Left renal cortex interstitium (tissue), 4 donors: ENCODE measurements at regions not wholly inside any gene's neighbourhood (a gene's known extent, or its start where the extent isn't known, plus 50 kb on each side); places are given as distances from the start of the nearest gene placed in this dataset.
"Not testable (repeated sequence)": the region's sequence is repeated elsewhere in the genome, so short reads cannot be mapped to it uniquely, and the experiment has no call there.

Experiments
- DNase-seq, 4 donors: peaks; one replicate each; pipeline ENCODE4 v3.0.0-alpha.2; 2013; ENCODE audit warnings: low read depth in 4 of 4, low spot score in 2 of 4, missing footprints in 1 of 4

DNA sequence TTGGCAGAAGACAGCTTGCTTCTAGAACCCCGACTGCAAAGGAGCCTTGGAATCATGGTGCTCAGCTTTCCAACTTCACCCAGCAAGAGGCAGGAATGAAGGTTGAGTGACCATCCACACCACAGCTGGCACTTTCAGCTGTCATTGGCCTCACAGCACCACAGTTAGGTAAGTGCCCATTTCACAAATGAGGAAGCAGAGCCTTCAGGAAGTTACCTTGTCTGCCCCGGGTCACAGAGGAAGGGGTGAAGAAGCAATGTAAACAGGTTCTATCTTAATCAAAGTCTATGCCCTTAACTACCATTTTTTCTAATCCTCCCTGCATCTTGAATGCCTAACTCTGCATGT lies 156.0 kb downstream of the GLUL start:
- no peak for DNase-seq

DNA sequence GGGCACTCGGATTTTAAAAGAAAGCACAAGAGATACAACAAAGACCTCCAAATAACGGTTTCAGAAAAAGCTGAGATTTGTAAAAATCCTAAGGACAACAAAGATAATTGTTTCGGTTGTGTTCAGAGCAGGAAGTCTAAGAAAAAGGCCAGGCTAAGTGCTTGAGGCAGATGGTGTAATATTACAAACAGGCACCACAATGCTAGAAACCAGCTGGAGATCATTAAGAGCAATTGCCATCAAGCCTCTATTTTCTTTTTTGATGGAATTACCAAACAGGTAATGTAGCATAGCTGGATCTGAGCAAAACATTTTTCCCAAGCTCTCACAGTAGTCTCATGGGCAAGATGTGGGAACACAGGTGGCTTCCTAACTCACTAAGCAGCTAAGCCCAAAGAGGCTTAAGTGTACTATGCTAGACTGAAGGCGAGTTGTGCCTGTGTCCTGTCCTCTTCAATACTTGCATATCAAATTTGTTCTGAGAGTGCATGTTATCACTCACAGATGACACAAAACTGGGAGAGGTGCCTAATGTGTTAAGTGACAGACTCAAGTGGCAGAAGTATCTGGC lies 161.6 kb downstream of the GLUL start:
- DNase-seq, result peak in 2 of 4 donors; percentile 13 to 16

DNA sequence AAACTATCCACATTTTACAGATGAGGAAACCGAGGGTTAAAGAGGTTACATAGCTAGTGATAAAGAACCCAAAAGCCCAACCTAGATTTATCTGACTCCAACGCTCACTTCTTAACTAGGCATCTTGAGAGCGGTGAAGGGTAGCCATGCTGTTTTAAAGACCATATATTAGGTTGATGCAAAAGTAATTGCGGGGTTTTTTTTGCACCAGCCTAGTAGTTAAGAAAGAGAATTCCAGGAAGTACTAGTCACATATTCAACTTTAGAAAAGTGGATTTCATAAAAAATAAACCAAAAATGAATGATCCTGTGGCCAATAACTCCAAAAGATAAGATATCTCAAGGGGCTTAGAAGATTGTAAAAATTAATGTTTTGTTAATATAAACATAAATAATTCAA lies 162.1 kb downstream of the GLUL start:
- no peak for DNase-seq

DNA sequence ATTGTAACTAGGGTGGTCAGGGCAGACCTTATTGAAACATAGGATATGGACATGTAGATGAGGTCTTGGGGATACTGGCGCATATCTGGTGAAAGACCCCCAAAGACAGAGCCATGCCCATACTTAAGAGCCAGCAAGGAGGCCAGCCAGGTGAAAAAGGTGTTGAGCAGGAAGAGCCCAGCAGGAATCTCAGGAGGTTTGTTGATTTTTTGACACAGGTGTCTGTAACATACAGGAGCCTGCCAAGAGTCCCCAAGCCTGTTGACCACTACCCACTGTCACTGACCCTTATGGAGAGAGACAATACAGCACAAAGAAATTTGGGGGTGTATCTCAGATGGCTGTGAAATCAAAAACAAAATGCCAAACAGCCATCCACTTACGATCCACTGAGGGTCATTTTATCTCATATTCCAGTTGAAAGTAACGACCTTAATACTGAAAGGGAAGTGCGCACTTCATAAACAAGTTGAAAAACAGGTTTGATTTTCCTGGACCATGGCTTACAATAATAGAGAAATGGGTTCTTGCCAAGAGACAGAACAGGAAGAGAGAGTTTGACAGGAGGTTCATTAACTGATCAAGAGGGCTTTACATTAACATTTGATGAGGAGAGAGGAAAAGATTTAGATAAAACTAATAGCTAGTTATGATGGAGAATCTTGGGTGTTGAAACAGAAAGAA lies 163.6 kb downstream of the GLUL start:
- DNase-seq, result no peak

DNA sequence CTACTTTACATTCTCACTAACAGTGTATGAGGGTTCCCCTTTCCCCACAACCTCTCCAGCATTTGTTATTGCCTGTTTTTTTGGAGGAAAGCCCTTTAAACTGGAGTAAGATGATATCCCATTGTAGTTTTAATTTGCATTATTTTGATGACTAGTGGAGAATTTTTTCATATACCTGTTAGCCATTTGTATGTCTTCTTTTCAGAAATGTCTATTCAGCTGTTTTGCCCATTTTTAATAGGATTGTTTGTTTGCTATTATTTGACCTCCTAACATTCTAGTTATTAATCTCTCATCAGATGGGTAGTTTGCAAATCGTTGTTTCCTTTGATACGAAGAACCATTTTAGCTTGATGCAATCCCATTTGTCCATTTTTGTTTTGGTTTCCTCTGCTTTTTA lies 165.0 kb downstream of the GLUL start:
- DNase-seq, result no peak

DNA sequence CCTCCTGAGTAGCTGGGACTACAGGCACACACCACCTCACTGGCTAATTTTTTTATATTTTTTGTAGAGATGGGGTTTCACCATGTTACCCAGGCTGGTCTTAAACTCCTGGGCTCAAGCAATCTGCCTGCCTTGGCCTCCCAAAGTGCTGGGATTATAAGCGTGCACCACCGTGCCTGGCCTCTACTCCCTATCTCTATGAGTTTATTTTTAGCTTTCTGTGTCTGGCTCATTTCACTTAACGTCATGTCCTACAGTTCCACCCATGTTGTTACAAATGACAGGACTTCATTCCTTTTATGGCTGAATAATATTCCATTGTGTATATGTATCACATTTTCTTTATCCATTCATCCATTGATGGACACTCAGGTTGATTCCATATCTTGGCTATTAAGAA lies 164.2 kb upstream of the ZNF648 start:
- not testable (repeated sequence) for DNase-seq

DNA sequence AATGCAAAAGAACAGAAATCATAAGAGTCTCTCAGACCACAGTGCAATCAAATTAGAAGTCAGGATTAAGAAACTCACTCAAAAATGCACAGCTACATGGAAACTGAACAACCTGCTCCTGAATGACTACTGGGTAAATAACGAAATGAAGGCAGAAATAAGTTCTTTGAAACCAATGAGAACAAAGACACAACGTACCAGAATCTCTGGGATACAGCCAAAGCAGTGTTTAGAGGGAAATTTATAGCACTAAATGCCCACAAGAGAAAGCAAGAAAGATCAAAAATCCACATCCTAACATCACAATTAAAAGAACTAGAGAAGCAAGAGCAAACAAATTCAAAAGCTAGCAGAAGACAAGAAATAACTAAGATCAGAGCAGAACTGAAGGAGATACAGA lies 160.5 kb upstream of the ZNF648 start:
- DNase-seq, result not testable (repeated sequence)

DNA sequence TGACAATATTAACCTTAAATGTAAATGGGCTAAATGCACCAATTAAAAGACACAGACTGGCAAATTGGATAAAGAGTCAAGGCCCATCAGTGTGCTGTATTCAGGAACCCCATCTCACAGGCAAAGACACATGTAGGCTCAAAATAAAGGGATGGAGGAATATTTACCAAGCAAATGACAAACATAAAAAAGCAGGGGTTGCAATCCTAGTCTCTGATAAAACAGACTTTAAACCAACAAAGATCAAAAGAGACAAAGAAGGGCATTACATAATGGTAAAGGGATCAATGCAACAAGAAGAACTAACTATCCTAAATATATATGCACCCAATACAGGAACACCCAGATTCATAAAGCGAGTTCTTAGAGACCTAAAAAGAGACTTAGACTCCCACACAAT lies 159.9 kb upstream of the ZNF648 start:
- not testable (repeated sequence) for DNase-seq

DNA sequence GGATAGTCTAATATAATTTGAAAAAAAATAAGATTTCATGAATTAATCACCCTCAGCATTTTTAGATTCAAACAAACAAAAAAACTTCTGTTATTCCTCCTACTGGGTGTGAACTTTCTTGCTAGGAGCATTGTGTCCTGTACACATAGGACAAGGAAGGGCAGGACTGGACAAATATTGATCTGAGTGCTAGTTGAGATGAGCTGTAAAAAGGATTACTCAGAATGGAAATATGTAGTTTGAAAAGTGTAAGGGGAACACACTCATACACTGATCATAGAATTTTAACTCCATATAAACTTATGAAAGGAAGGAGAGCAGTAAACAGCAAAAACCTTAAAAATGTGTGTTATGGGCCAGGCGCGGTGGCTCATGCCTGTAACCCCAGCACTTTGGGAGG lies 156.5 kb upstream of the ZNF648 start:
- no peak for DNase-seq

DNA sequence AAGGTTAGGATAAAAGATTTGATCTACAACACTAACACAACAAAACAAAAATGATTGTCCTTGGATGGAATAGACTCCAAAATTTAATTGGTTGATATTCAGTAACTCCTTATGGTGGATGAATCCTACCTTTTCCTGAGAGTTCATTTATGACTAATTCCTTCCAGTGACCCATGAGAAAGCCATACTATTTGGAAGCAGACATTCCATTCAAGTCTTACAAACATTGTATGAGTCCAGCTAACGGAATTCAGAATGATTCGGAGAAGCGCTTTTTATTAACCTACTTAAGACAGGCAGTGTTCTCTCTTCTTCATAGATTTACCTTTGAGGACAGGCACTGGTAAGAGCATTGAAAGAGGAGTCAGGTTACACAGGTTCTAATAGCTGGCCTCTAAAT lies 155.6 kb upstream of the ZNF648 start:
- DNase-seq, result no peak

DNA sequence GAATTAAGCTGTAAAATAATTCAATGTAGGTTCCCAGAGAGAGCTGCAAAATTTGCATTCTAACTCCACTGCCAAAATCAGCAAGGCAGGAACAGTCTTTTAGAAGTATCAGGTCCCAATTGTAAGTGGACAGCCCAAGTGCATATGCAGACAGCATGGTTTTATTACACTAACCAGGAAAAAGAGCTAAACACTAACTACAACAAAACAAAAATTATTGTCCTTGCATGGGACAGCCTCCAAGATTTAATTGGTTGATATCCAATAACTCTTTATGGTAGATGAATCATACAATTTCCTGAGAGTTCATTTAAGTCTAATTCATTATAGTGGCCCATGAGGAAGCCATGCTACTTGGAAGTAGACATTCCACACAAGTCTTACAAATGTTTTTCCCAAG lies 154.3 kb upstream of the ZNF648 start:
- DNase-seq, result peak in 1 of 4 donors; percentile 21

DNA sequence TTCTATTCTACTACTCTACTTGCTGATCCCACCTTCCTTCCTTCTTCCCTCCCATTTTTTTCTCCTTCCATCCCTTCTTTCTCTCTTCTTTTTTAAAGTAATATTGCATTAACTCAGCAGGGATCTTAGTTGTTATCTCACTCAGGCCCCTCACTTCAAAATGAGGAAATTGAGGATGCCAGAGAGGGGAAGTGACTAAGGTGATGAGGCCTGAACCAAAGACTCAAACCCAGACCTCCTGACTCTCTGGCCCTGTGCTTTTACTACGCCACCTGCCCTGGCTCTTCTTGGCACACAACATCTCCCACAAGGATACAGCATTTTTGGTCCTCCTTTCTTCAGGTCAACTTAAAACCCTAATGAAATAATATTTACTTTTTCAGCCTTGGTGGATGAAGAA lies 151.7 kb upstream of the ZNF648 start:
- DNase-seq, result no peak

DNA sequence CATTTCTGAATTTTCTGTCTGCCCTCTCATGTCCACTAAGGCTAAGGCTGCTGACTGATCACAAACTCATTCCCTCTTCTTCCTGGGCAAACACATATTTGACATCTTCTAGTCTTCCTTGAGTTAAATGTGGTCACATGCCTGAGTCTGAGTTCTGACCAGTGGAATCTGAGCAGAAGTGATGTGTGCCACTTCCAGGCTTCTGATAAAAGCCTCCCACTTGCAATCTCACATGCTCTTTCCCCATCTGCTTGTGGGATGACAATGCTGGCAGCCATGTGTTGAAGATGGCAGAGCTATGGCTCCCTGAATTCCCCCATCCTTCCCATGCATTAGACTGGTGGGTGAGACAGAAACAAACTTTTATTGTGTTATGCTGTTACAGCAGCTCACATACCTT lies 149.9 kb upstream of the ZNF648 start:
- no peak for DNase-seq

DNA sequence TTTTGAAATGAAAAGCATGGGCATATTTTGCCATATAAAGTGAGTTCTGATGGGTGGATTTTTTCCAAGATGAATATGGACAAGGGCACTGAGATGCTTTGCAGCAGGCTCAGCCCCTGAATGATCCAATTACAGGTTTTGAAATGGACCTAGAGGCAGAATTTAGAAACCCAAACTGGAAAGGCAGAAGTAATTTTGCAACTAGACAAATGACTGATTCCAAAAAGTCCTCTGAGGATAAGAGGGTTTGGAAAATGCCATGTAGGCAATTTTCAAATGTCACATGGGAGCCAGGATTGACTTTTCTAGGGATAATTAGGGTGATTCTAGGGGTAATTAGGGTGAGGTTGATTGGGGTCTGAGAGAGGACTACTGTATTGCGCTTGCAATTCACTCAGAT lies 148.9 kb upstream of the ZNF648 start:
- no peak for DNase-seq

DNA sequence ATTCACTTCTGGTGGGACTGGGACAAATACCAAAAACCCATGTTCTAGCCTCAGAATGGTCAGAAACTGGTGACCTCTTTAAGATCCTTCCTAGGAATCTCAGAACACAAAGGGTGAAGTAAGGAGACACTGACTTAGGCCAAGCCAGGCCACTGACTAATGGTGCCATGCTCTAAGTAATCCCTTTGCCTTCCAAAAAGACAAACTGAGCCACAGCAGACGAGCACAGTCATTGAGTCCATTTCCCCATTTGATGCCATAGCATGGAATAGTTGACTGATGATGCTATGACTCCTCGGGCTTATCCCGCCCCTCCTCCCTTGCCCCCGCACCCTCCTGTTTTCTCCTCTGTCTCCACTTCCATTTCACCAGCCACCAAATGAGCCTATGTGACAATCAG lies 145.8 kb upstream of the ZNF648 start:
- no peak for DNase-seq

DNA sequence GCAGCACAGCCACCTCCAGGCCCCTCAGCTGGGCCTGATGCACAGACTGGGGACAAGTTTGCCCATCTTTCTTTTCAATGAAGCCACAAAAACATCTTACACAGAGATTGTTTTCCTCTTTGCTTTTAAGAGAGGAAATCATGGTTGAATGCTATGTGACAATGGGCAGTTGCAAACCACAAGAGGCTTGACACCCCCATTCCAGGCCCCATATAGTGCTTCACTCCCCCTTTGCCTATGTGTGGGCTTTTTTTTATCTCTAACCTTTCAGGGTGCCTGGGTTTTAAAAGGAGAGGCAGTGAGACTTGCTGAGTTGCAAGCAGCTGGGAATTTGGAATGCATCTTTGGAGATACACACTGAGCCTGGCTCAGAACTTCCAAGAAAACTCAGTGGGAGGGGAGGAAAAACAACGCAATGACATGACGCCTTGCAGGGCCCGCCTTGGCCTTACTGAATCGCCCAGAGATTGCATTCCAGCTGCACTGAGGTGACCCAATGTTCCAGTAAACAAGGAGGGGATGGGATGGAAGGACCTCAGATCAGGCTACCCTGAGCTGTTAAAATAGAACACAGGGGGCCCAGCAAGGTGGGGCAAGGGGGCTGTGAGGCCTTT lies 145.2 kb upstream of the ZNF648 start:
- no peak for DNase-seq

DNA sequence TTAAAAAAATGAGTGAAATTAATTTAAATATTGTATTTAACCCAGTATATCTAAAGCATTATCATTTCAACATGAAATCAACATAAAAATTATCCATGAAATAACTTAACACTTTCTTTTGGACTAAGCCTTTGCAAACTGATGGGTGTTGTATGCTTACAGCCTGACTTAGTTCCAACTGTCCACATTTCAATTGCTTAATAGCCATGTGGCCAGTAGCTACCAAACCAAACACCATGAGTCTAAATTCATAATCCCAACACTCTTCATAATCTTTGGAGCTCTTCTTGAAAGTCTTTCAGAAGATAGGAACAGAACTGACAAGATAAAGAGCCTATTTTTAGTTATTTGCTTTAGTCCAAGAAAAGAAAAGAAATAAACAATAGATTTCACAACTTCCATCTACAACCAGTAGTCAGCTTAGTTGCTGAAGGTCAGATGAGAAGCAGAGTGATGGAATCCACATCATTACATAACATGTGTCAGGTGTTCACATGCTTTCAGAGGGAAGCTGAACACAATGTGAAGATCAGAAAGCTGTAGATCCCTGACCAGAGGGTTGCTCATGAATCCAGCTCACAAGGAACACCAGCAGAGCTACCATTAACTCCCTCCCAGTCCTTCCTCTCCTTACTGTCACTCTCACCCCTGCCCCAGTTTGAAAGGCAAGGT lies 144.0 kb upstream of the ZNF648 start:
- no peak for DNase-seq

DNA sequence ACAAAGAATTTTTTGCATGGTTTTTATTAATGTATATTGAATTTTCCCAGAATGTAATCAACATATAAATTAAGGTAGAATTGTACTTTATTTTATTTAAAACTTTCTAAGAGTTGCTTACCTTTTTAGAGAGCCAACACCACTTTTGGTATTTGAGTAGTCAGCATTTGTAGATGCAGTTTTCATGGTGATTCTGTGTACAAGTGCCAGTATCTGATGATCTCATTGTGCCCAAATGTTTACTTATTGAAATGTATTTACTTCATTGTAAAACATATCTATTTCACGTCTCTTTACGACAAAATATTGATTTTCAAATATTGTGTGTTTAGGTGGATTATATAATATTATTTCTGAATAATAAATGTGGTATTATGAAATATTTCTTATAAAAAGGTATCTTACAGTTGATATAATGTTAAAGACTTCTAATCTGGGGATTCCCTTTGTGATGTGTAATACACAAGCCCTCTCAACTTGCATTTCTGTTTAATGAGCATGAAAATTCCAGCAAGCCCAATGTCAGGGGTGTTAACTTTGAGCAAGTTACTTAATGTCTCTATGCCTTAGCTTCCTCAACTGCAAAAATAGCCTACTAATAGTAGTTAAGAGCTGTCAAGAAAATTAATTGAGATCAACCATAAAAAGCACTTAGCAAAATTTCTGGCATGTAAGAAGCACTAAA lies 141.8 kb upstream of the ZNF648 start:
- no peak for DNase-seq

DNA sequence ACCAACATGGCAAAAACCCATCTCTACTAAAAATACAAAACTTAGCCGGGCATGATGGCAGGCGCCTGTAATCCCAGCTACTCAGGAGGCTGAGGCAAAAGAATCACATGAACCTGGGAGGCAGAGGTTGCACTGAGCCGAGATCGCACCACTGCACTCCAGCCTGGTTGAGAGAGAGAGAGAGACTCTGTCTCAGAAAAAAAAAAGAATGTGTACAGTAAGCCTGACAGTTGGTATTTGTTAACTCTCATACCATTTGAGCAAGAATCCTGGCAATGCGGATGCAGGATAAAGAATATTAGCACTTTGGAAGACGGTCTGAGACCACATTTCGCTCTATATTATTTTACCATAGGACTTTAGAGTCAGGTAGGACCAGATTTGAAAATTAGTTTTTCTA lies 140.0 kb upstream of the ZNF648 start:
- DNase-seq, result not testable (repeated sequence)

DNA sequence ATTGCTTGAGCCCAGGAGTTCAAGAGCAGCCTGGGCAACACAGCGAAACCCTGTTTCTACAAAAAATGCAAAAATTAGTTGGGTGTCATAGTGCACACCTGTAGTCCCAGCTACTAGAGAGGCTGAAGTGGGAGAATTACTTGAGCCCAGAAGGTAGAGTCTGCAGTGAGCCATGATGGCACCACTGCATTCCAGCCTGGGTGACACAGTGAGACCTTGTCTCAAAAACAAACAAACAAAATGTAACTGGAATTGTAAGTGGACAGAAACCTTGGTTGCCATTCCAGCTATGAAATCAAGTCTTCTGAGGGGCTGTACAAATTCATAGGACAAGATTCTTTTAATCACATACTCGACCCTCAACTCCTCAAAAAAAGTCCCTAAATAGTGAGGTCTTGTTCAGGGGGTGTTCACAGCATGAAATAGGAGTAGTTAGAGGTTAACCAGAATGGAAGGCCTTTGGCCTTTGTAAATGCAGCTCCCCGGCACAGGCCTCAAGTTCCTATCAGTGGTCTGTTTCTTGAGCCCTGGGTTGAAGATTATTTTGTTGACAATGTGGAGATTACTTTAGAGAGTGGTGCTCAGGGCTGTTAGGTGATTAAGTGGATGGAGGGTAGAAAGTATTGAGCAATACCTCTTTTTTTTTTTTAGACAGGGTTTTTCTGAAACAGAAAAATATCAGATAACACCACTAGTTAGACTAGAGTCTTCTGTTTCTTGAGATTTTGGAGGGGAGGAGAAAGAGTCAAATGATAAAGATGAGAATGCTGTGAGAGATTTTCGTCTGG lies 138.7 kb upstream of the ZNF648 start:
- DNase-seq, result no peak
